HG03439 (cell line): ENCODE measurements at regions not wholly inside any gene's neighbourhood (a gene's known extent, or its start where the extent isn't known, plus 50 kb on each side); places are given as distances from the start of the nearest gene placed in this dataset.

Experiments
- ATAC-seq: cut with Tn5 transposase; IDR thresholded peaks from one replicate; pipeline ENCODE4 v1.9.1; 2021; ENCODE audit warnings: mild to moderate bottlenecking, moderate library complexity; ENCODE audit not compliant: unreplicated experiment

- ATAC-seq, result no peak
Measured at GRCh38 chr4:140281828-140282552, 91.5 kb upstream of the SCOC start.

GRCh38 chr4:140277576-140277975, 95.9 kb upstream of the SCOC start:
- no peak for ATAC-seq

DNA sequence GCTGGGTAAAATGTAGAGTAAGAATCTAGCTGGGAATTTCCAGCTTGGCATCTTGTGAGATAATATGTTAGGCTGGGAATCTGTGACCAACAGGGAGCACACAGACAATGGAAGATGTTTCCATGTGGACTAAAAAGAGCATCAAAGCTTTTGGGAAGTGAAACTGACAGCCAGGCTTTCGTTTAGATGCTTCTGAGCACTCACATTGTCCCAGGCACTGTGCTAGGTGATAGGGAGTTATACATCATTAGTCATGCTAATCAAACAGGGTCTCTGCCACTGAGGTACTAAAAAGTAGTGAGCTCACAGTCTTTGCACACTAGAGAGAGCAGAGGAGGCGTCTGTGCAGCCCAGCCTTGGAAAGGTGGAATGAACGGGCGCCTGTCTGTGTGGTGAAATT, 101.9 kb upstream of the SCOC start:
- no peak for ATAC-seq

DNA sequence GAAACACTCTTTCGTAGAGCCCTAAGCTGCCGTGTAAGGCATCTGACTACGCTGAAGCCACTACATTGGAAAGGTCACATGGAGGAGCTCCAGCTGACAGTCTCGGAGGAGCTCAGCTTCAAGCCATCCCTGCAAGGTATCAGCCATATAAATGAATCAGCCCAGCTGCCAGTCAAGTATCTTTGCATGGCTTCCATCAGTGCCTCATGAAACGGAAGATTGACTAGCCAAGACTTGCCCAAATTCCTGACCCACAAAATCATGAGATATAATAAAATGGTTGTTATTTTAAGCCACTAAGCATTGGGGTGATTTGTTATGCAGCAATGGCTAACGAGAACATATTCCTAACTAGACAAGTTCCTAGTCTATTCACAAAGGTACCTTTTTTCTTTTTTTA, 104.1 kb upstream of the SCOC start:
- no peak for ATAC-seq

DNA sequence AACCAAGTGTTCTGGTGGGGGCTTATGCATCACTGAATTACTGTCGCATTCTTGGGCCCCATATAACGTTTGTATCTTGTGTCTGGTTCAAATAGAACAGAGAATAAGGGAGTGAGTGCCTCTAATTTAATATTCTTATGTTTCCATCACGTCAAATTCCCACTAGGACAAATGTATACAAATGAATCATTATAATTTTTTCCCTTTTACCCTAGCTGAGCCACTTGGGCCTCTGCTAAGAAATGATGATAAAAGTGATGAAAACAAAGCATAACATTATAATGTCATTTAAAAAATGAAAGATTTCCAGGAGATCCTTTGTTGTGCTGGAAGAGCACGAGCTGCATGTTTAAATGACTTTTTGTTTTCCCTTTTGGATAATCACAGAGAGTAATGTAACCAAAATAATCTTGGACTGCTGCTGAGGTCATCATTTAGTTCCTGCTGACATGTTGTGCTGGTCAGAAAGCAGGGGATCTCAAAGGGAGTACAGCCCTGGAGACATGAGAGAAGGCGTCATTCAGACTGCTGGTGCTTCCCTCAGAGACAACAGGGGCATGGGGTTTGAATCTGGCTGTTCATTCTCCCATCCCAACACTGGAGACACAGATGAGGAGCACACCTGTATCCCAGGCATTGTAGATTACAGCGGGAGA, 105.1 kb upstream of the SCOC start:
- no peak for ATAC-seq

DNA sequence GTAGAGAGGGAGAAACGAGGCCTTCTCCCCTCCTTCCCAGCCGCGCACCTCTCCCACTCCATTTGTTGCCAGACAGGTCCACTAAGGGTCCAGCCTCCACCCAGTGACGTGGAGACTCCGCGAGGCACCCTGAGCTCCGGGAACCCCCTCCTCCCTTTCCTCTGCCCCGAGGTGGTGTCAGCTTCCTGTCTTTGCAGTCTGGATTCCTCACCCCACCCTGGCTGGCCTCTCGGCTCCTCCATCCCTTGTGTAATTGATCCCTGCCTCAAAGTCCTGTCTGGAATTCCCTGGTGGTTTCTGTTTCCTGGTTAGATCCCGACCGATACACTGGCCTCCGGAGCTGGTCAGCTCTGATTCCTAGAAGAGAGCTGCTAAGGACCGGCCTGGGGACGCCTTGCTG, 105.9 kb upstream of the SCOC start:
- ATAC-seq, result no peak

DNA sequence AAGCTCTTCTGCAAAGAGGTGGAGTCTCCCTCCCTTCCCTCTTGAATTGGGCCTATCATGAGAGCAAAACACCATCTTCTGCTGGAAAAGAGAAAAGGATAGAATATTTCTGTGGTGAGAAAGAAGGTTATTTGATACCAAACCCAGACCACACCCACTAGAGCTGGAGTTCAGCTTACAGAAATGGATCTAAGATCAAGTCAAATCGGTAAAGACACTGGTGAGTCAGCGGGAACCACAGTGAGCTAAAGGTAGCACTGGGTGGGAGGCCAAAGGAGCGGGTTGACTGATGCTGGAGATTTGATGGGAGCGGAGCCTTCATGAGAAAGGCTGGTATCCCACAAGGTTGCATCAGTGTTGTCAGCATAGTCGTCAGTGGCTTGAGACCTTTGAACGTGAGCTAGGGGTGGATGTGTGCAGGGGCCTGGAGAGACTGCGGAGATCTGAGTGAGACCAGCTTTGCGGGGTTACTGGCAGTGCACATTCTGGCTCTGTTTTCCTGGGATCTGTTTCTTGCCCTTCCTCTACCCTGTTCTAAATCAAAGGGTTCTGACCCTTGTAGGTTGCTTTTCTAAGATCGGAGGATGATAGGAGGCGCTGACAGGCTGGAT, 106.4 kb upstream of the SCOC start:
- no peak for ATAC-seq

- no peak for ATAC-seq
Measured at GRCh38 chr4:140260227-140260626, 106.2 kb upstream of the MAML3 start.

- ATAC-seq, result no peak
Measured at GRCh38 chr4:140258476-140258875, 104.5 kb upstream of the MAML3 start.

- no peak for ATAC-seq
Measured at GRCh38 chr4:140257461-140258305, 103.7 kb upstream of the MAML3 start.

DNA sequence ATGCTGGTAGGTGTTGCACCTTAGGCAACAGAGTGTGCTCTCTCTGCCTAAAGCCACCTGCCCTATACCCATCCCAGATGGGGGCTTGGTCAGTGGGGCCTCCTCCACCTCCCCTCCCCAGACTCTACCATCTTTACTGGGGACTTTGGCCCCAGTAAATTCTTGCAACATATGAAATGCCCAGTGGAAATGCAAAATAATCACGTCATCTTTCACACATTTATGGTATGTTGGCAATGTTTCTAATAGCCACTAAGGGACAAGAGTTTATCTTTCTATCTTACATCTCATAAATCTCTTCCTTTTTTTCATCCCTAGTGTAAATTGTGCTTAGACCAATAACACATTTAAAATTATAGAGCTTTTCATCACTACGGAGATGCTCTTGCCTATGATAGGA, 103.0 kb upstream of the MAML3 start:
- no peak for ATAC-seq

GRCh38 chr4:140256335-140256734, 102.4 kb upstream of the MAML3 start:
- ATAC-seq, result no peak

- no peak for ATAC-seq
Measured at GRCh38 chr4:140255927-140256326, 101.9 kb upstream of the MAML3 start.

DNA sequence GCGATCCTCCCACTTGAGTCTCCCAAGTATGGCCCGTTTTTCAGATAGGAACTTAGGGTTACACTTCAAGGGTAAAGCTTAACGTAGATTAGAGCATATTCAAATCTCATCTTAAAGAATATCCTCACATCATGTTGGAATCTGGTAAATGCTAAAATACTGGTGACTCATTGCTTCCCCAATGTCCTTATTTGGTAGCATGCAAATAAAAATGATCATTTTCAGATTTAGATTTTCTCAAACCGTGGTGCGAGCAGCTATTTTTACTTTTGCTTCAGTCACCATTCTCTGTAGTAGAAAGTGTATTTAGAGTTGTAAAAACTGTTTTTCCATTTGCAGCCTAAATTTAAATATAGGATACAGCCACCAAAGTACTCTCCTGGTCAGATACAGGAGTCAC, 101.5 kb upstream of the MAML3 start:
- ATAC-seq, result no peak

DNA sequence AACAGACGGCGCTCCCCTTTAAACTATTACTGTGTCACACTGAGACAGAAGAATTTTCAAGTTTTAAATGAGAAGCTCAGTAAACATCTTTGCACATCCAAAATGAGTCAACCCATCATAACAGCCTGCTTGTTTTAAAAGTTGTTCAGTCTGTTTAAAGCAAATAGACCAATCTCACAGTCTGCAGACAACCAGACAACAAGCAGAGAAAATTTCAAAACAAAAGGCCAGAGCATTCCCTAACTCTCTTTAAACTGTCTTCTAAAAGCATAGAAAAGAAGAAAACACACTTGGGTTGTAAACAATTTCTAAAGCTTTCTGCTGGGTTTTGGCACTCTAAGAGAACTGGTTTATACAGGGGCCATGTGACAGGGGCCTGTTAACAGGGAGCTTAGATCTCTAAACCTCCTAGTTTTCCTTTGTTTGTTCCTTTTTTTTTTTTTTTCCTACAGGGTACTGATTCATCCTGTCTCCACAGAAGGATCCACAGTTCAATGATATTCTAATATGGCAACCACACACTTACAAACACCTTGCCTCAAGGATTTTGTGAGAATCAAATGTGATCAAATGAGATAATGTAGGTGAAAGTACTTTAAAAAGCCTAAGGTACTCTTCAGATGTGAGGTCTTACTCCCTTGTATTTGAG, 100.8 kb upstream of the MAML3 start:
- ATAC-seq, result no peak

DNA sequence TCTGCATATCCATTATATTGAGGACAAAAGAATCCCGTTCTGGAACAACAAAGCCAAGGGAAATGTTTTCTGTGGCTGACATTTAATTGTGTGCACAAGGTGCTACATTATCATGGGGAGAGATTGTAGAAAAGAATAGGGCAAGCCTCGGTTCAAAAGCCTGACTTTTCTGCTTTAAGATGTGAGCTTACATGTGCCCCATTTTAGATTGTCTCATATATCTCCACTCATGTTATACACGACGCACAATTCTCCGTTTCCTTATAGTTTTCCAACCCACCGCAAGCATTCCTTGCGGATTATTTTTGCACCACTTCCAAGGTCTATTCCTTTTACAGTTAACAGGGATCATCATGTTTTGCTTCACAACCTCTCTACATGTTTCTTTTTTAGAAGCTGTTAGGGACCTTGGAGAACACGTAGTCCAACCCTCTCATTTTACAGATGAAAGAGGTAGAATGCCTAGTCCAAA, 99.6 kb upstream of the MAML3 start:
- no peak for ATAC-seq

- ATAC-seq, result peak; percentile 61
Measured at GRCh38 chr4:140252742-140253555, 99.0 kb upstream of the MAML3 start.

- ATAC-seq, result no peak
Measured at GRCh38 chr4:140252141-140252741, 98.3 kb upstream of the MAML3 start.

- ATAC-seq, result no peak
Measured at GRCh38 chr4:140251571-140251970, 97.6 kb upstream of the MAML3 start.
